ENCODE measurements at regions not wholly inside any gene's neighbourhood (a gene's known extent, or its start where the extent isn't known, plus 50 kb on each side); places are given as distances from the start of the nearest gene placed in this dataset.

GRCh38 chr7:36790311-36790787, 66.1 kb upstream of the AOAH start:
- DNase-seq: no peak
- no peak overlapping the region for H3K27ac ChIP-seq
- H3K9ac ChIP-seq (ENCODE audit: low read depth in 2 of 2, low read length in 2 of 2): no peak overlapping the region
- no peaks in the 10 kb centered on the region for H3K9me3 ChIP-seq
- H3K27me3 ChIP-seq: no peaks in the 10 kb centered on the region
- no peak for TF ChIP-seq CTCF (IDR thresholded peaks at IDR 0.05)
- intact Hi-C loops (cut with DNase I): no loop called here
- no peaks in the 10 kb centered on the region for H3K4me1 ChIP-seq
- no peak overlapping the region for H3K4me3 ChIP-seq
- H3K36me3 ChIP-seq: no peaks in the 10 kb centered on the region

- no peak for DNase-seq
- no peaks in the 10 kb centered on the region for H3K9me3 ChIP-seq
- H3K4me1 ChIP-seq: no peaks in the 10 kb centered on the region
- no peak overlapping the region for H3K4me3 ChIP-seq
- no peaks in the 10 kb centered on the region for H3K27me3 ChIP-seq
- H3K36me3 ChIP-seq: no peaks in the 10 kb centered on the region
- intact Hi-C loops (cut with DNase I): no loop called here
- TF ChIP-seq CTCF (IDR thresholded peaks at IDR 0.05): no peak
- no peak overlapping the region for H3K27ac ChIP-seq
- no peak overlapping the region for H3K9ac ChIP-seq (ENCODE audit: low read depth in 2 of 2, low read length in 2 of 2)
Measured at GRCh38 chr7:36788825-36789470, 64.7 kb upstream of the AOAH start.

GRCh38 chr7:36787933-36788378, 63.7 kb upstream of the AOAH start:
- no peaks in the 10 kb centered on the region for H3K9me3 ChIP-seq
- H3K4me3 ChIP-seq: no peak overlapping the region
- H3K36me3 ChIP-seq: no peaks in the 10 kb centered on the region
- H3K9ac ChIP-seq (ENCODE audit: low read depth in 2 of 2, low read length in 2 of 2): no peak overlapping the region
- no peak overlapping the region for H3K27ac ChIP-seq
- H3K4me1 ChIP-seq: no peaks in the 10 kb centered on the region
- no peaks in the 10 kb centered on the region for H3K27me3 ChIP-seq
- intact Hi-C loops (cut with DNase I): no loop called here
- no peak for DNase-seq
- no peak for TF ChIP-seq CTCF (IDR thresholded peaks at IDR 0.05)

GRCh38 chr7:36784991-36785940, 61.0 kb upstream of the AOAH start:
- DNase-seq: peak; percentile 38
- H3K27me3 ChIP-seq: no peaks in the 10 kb centered on the region
- no peak for TF ChIP-seq CTCF (IDR thresholded peaks at IDR 0.05)
- H3K4me1 ChIP-seq: no peaks in the 10 kb centered on the region
- H3K4me3 ChIP-seq: no peak overlapping the region
- H3K9ac ChIP-seq (ENCODE audit: low read depth in 2 of 2, low read length in 2 of 2): no peak overlapping the region
- H3K27ac ChIP-seq: no peak overlapping the region
- intact Hi-C loops (cut with DNase I): no loop called here
- H3K9me3 ChIP-seq: no peaks in the 10 kb centered on the region
- H3K36me3 ChIP-seq: no peaks in the 10 kb centered on the region

- H3K9me3 ChIP-seq: no peaks in the 10 kb centered on the region
- H3K27ac ChIP-seq: no peak overlapping the region
Measured at GRCh38 chr7:36781011-36781738, 56.9 kb upstream of the AOAH start.

More at GRCh38 chr7:36781011-36781738, 56.9 kb upstream of the AOAH start:
- H3K4me3 ChIP-seq: no peak overlapping the region
- no peaks in the 10 kb centered on the region for H3K36me3 ChIP-seq
- no peaks in the 10 kb centered on the region for H3K27me3 ChIP-seq
- no peak for DNase-seq
- TF ChIP-seq CTCF (IDR thresholded peaks at IDR 0.05): no peak
- intact Hi-C loops (cut with DNase I): no loop called here
- H3K9ac ChIP-seq (ENCODE audit: low read depth in 2 of 2, low read length in 2 of 2): no peak overlapping the region
- no peaks in the 10 kb centered on the region for H3K4me1 ChIP-seq
